Mesenchymal stem cell (in vitro differentiated cells and primary cell): ENCODE measurements at regions not wholly inside any gene's neighbourhood (a gene's known extent, or its start where the extent isn't known, plus 50 kb on each side); places are given as distances from the start of the nearest gene placed in this dataset.

Experiments used
- DNase-seq: peaks from one replicate; pipeline ENCODE4 v3.0.0-alpha.2; 2013
- H2AFZ ChIP-seq: one replicate; pipeline ENCODE4 v1.6.1; 2013; ENCODE audit warnings: low read depth, mild to moderate bottlenecking, control low read depth, inconsistent platforms, low read length, moderate library complexity
- H2AK5ac ChIP-seq: 2 replicates; pipeline ENCODE4 v1.6.1; 2013; ENCODE audit warnings: low read length, moderate library complexity, mild to moderate bottlenecking, inconsistent platforms; ENCODE audit not compliant: severe bottlenecking
- H2BK120ac ChIP-seq: one replicate; pipeline ENCODE4 v1.6.1; 2013; ENCODE audit warnings: low read depth, mild to moderate bottlenecking, inconsistent platforms, low read length, moderate library complexity
- H2BK12ac ChIP-seq, 2 experiments: one replicate each; pipeline ENCODE4 v1.6.1; 2013; ENCODE audit warnings: inconsistent platforms in 2 of 2, low read length in 2 of 2, mild to moderate bottlenecking in 2 of 2, moderate library complexity in 2 of 2, control low read depth in 1 of 2
- H2BK15ac ChIP-seq: one replicate; pipeline ENCODE4 v1.6.1; 2013; ENCODE audit warnings: mild to moderate bottlenecking, low read depth, inconsistent platforms; ENCODE audit not compliant: poor library complexity, severe bottlenecking
- H2BK5ac ChIP-seq: 2 replicates; pipeline ENCODE4 v1.6.1; 2013; ENCODE audit warnings: low read depth, mild to moderate bottlenecking, low read length, control low read depth, inconsistent platforms; ENCODE audit not compliant: poor library complexity, severe bottlenecking
- H3K14ac ChIP-seq, 2 experiments: one replicate each; pipeline ENCODE4 v1.6.1; 2013; ENCODE audit warnings: inconsistent platforms in 2 of 2, low read length in 2 of 2, control low read depth in 1 of 2, mild to moderate bottlenecking in 1 of 2, moderate library complexity in 1 of 2
- H3K18ac ChIP-seq, 2 experiments: one replicate each; pipeline ENCODE4 v1.6.1; 2013; ENCODE audit warnings: inconsistent platforms in 2 of 2, low read length in 2 of 2, control low read depth in 1 of 2, low read depth in 1 of 2, mild to moderate bottlenecking in 1 of 2
- H3K23ac ChIP-seq, 2 experiments: one replicate each; pipeline ENCODE4 v1.6.1; 2013; ENCODE audit warnings: inconsistent platforms in 2 of 2, low read length in 2 of 2, mild to moderate bottlenecking in 2 of 2, moderate library complexity in 2 of 2, control low read depth in 1 of 2
- H3K27ac ChIP-seq: 2 replicates; pipeline ENCODE4 v1.5.1; 2013; ENCODE audit warnings: mild to moderate bottlenecking, moderate library complexity, low read length, control low read depth, inconsistent platforms; ENCODE audit not compliant: poor library complexity, severe bottlenecking
- H3K27me3 ChIP-seq, 2 experiments: 2 replicates each; pipeline versions ENCODE4 v1.6.1 to v1.7.0; 2013; ENCODE audit warnings: low read length in 2 of 2, mild to moderate bottlenecking in 2 of 2, moderate library complexity in 2 of 2, control low read depth in 1 of 2, inconsistent platforms in 1 of 2; ENCODE audit not compliant: control insufficient read depth in 1 of 2, insufficient read depth in 1 of 2
- H3K36me3 ChIP-seq, 2 experiments: 2 replicates each; pipeline versions ENCODE4 v1.6.1 to v1.7.0; 2013; ENCODE audit warnings: low read length in 2 of 2, control low read depth in 1 of 2, inconsistent platforms in 1 of 2, low read depth in 1 of 2, mild to moderate bottlenecking in 1 of 2; ENCODE audit not compliant: insufficient read depth in 2 of 2, control insufficient read depth in 1 of 2
- H3K4ac ChIP-seq, 2 experiments: one replicate each; pipeline ENCODE4 v1.6.1; 2013; ENCODE audit warnings: inconsistent platforms in 2 of 2, low read length in 2 of 2, mild to moderate bottlenecking in 2 of 2, moderate library complexity in 2 of 2, control low read depth in 1 of 2, low read depth in 1 of 2
- H3K4me1 ChIP-seq: 2 replicates; pipeline ENCODE4 v1.6.1; 2013; ENCODE audit warnings: low read depth, low read length, control low read depth; ENCODE audit not compliant: control insufficient read depth, insufficient read depth
- H3K4me2 ChIP-seq: 2 replicates; pipeline ENCODE4 v1.6.1; 2013; ENCODE audit warnings: low read length, mild to moderate bottlenecking, inconsistent platforms; ENCODE audit not compliant: poor library complexity, severe bottlenecking
- H3K4me3 ChIP-seq, 2 experiments: 2 replicates each; pipeline versions ENCODE4 v1.5.1 to v1.7.0; 2013; ENCODE audit warnings: low read length in 2 of 2, mild to moderate bottlenecking in 2 of 2, control low read depth in 1 of 2, low read depth in 1 of 2; ENCODE audit not compliant: insufficient read depth in 1 of 2
- H3K79me1 ChIP-seq: replicated peaks from 2 replicates; pipeline ENCODE4 v1.6.1; 2013; ENCODE audit warnings: mild to moderate bottlenecking, control low read depth, low read length, inconsistent platforms; ENCODE audit not compliant: poor library complexity, severe bottlenecking
- H3K9ac ChIP-seq: 2 replicates; pipeline ENCODE4 v1.7.0; 2013; ENCODE audit warnings: mild to moderate bottlenecking, low read length, moderate library complexity
- H3K9me3 ChIP-seq: 2 replicates; pipeline ENCODE4 v1.7.0; 2013; ENCODE audit warnings: mild to moderate bottlenecking, low read length; ENCODE audit not compliant: control insufficient read depth
- H4K8ac ChIP-seq: one replicate; pipeline ENCODE4 v1.6.1; 2013; ENCODE audit warnings: inconsistent platforms, mild to moderate bottlenecking, low read length, moderate library complexity
- H4K91ac ChIP-seq: one replicate; pipeline ENCODE4 v1.6.1; 2013; ENCODE audit warnings: mild to moderate bottlenecking, low read length, inconsistent platforms
- WGBS: methylation state at CpG from one replicate; pipeline ENCODE4 v1.1.7; 2013; ENCODE audit warnings: mixed read lengths; 5-methylcytosine and 5-hydroxymethylcytosine counted together

DNA sequence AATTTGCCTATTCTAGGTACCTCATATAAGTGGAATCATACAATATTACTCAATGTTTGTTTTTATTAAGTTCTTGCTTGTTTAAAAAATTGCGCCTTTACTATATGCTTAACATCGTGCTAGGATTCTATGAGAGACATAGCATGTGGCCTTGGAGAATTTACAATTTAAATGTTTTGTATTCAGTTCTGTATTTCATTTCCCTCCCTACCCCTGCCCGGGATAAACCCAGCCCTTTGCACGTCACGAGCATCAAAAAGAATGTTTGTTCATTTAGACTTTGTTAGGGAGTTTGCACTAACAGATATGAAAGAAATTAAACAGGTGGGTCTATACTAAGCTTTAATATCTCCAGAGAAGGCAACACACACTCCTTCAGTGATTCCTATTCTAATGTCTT is 75.7 kb downstream of the C18orf54 start:
- Histone ChIP-seq H2BK15ac (no peak overlapping the region), H2BK5ac (no peak overlapping the region), H2AFZ (no peak overlapping the region), H3K9me3 (no peaks in the 10 kb centered on the region), H3K27ac (no peak overlapping the region), H3K4ac (no peak overlapping the region), H3K18ac (no peak overlapping the region), H2BK120ac (no peak overlapping the region), H3K79me1 (no peaks in the 10 kb centered on the region), H3K4me1 (no peaks in the 10 kb centered on the region), H3K36me3 (no peaks in the 10 kb centered on the region), H3K4me2 (no peak overlapping the region), H3K23ac (no peak overlapping the region), H2AK5ac (no peak overlapping the region), H2BK12ac (no peak overlapping the region), H4K91ac (no peak overlapping the region), H3K4me3 (no peak overlapping the region), H3K9ac (no peak overlapping the region), H3K14ac (no peak overlapping the region), H3K27me3 (peaks cover 4 to 48% of the 10 kb centered on the region in 2 experiments), H4K8ac (no peak overlapping the region)
- no CpG with 5 or more reads among the region's 5 CpGs for WGBS
- DNase-seq: no peak

DNA sequence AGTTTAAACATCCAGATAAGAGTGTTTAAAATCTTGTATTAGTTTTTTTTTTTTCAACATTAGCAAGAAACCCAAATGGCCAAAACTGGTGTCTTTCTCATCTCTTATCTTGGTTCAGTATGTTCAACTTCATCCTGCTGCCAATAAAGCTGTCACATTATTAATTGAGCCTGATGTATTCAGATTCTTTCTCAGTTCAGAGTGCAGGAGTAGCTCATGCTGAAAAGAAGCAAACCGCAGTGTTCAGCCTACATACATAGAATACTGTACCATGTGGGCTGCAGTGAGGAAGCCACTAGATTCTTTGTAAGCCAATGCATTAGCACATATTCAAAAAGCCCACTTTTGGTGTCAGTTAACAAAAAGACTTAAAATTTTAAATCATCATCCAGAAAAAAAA is 76.2 kb downstream of the C18orf54 start:
- no peak overlapping the region for H2AFZ ChIP-seq
- H3K9me3 ChIP-seq: no peaks in the 10 kb centered on the region
- no peak overlapping the region for H2BK5ac ChIP-seq
- H3K79me1 ChIP-seq: no peaks in the 10 kb centered on the region
- H2AK5ac ChIP-seq: no peak overlapping the region
- no peak overlapping the region for H3K4me2 ChIP-seq
- no peak overlapping the region for H3K4me3 ChIP-seq
- DNase-seq: no peak
- no peak overlapping the region for H3K23ac ChIP-seq
- no peak overlapping the region for H4K91ac ChIP-seq
- H2BK15ac ChIP-seq: no peak overlapping the region
- H2BK120ac ChIP-seq: no peak overlapping the region
- 100% methylated on average over 1 of the region's 1 CpG for WGBS
- H3K27ac ChIP-seq: no peak overlapping the region
- no peak overlapping the region for H2BK12ac ChIP-seq
- H3K4me1 ChIP-seq: no peaks in the 10 kb centered on the region
- no peak overlapping the region for H3K4ac ChIP-seq
- H3K14ac ChIP-seq: no peak overlapping the region
- H3K18ac ChIP-seq: no peak overlapping the region
- no peaks in the 10 kb centered on the region for H3K36me3 ChIP-seq
- H3K9ac ChIP-seq: no peak overlapping the region
- H3K27me3 ChIP-seq: peaks cover 7 to 50% of the 10 kb centered on the region in 2 experiments
- H4K8ac ChIP-seq: no peak overlapping the region

DNA sequence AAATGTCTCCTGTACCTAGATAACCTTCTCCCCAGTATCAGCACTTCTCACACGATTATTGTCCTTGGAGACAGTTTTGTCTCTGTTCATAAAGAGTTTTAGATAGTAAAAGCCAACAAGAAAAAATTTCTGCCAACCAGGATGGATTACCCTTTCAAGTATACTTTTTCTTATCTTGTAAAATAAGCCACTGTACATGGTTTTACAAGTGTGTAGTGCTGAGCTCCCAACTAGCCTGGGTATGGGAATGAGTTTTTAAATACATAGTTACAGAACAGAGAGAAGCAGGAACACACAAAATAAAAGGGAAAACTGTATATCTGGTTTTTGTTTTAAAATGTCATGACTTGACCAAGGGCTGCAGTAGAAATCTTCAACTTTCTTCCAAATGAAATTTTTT is 76.7 kb downstream of the C18orf54 start:
- Histone ChIP-seq H3K9me3 (no peaks in the 10 kb centered on the region), H4K8ac (no peak overlapping the region), H3K4me1 (no peaks in the 10 kb centered on the region), H3K18ac (no peak overlapping the region), H2BK15ac (no peak overlapping the region), H2BK12ac (no peak overlapping the region), H3K36me3 (no peaks in the 10 kb centered on the region), H3K14ac (no peak overlapping the region), H3K9ac (no peak overlapping the region), H3K4me3 (no peak overlapping the region), H3K23ac (no peak overlapping the region), H3K79me1 (no peaks in the 10 kb centered on the region), H2AFZ (no peak overlapping the region), H2AK5ac (no peak overlapping the region), H3K27ac (no peak overlapping the region), H4K91ac (no peak overlapping the region), H3K4me2 (no peak overlapping the region), H2BK120ac (no peak overlapping the region), H3K27me3 (peaks cover 8 to 50% of the 10 kb centered on the region in 2 experiments), H2BK5ac (no peak overlapping the region), H3K4ac (no peak overlapping the region)
- no CpG with 5 or more reads among the region's 1 CpG for WGBS
- DNase-seq: no peak

DNA sequence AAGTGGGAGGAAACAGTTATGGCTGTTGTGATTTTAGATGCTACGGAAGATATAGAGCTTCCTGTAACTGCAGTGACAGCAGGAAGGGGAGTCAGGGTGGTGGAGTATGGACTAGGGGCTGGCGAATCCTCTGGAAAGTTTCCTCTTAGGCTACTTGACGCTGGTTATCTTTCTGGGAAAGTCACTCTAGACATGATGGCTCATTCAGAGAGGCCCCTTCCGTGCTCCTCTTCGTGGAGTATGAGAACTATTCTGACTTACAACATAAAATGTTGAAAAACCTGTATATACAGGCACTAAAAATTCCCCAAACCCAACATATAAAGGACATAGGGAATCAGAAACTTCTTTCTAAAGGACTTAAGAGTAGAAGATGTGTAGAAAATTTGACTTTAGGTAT is 78.8 kb downstream of the C18orf54 start:
- H3K27me3 ChIP-seq: peaks cover 9 to 52% of the 10 kb centered on the region in 2 experiments
- no peak overlapping the region for H3K4ac ChIP-seq
- no peak overlapping the region for H3K9ac ChIP-seq
- no peak overlapping the region for H3K27ac ChIP-seq
- H3K18ac ChIP-seq: no peak overlapping the region
- no peak overlapping the region for H2BK12ac ChIP-seq
- no peak overlapping the region for H2AFZ ChIP-seq
- H2BK5ac ChIP-seq: no peak overlapping the region
- H3K4me1 ChIP-seq: peaks cover 3% of the 10 kb centered on the region
- no peak overlapping the region for H2BK15ac ChIP-seq
- no peaks in the 10 kb centered on the region for H3K79me1 ChIP-seq
- H3K36me3 ChIP-seq: no peaks in the 10 kb centered on the region
- H3K23ac ChIP-seq: no peak overlapping the region
- 58% methylated on average over 5 of the region's 5 CpGs for WGBS
- no peak overlapping the region for H2BK120ac ChIP-seq
- H4K91ac ChIP-seq: no peak overlapping the region
- no peak overlapping the region for H3K14ac ChIP-seq
- H3K4me2 ChIP-seq: no peak overlapping the region
- no peak overlapping the region for H3K4me3 ChIP-seq
- H4K8ac ChIP-seq: no peak overlapping the region
- no peak for DNase-seq
- no peak overlapping the region for H2AK5ac ChIP-seq
- H3K9me3 ChIP-seq: no peaks in the 10 kb centered on the region
